ENCODE measurements at regions not wholly inside any gene's neighbourhood (a gene's known extent, or its start where the extent isn't known, plus 50 kb on each side); places are given as distances from the start of the nearest gene placed in this dataset.

GRCh38 chr3:635393-635792 lies 438.8 kb downstream of the CHL1 start:
- TF ChIP-seq CTCF (IDR thresholded peaks at IDR 0.05) = no peak
- no peak for TF ChIP-seq POLR2A (IDR thresholded peaks at IDR 0.05)
